ENCODE measurements at regions not wholly inside any gene's neighbourhood (a gene's known extent, or its start where the extent isn't known, plus 50 kb on each side); places are given as distances from the start of the nearest gene placed in this dataset.

DNA sequence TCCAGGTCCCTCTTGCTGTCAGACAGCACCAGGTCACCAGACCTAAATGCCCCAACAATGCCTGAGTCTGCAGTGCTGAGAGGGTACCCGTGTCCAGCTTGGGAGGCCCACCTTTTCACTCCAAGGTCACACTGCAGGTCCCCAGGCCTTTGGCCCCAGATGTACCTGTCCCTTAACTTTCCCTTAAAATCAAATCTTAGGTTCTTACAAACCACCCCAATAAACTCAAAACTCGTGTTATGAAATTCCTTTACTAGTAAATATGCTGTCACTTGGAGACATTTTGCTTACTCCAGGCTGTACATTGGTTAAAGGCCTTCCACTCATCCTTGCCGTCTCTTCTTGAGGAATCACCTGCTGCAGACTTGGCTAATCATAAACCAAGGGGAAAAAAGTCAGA, 165.7 kb upstream of the RREB1 start:
- no peak for TF ChIP-seq SIN3A (IDR thresholded peaks at IDR 0.05; ENCODE audit: borderline replicate concordance, insufficient read depth, low read length)
- TF ChIP-seq FOXP2 (optimal IDR thresholded peaks at IDR 0.05; ENCODE audit: borderline replicate concordance, extremely low read depth, extremely low read length, insufficient read depth), result no peak
- TF ChIP-seq, protein P1, sequence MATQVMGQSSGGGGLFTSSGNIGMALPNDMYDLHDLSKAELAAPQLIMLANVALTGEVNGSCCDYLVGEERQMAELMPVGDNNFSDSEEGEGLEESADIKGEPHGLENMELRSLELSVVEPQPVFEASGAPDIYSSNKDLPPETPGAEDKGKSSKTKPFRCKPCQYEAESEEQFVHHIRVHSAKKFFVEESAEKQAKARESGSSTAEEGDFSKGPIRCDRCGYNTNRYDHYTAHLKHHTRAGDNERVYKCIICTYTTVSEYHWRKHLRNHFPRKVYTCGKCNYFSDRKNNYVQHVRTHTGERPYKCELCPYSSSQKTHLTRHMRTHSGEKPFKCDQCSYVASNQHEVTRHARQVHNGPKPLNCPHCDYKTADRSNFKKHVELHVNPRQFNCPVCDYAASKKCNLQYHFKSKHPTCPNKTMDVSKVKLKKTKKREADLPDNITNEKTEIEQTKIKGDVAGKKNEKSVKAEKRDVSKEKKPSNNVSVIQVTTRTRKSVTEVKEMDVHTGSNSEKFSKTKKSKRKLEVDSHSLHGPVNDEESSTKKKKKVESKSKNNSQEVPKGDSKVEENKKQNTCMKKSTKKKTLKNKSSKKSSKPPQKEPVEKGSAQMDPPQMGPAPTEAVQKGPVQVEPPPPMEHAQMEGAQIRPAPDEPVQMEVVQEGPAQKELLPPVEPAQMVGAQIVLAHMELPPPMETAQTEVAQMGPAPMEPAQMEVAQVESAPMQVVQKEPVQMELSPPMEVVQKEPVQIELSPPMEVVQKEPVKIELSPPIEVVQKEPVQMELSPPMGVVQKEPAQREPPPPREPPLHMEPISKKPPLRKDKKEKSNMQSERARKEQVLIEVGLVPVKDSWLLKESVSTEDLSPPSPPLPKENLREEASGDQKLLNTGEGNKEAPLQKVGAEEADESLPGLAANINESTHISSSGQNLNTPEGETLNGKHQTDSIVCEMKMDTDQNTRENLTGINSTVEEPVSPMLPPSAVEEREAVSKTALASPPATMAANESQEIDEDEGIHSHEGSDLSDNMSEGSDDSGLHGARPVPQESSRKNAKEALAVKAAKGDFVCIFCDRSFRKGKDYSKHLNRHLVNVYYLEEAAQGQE (IDR thresholded peaks at IDR 0.05; ENCODE audit: insufficient read depth in 1 of 2, low read depth in 2 of 2, low read length in 2 of 2), result no peak
- no peak for TF ChIP-seq TAF1 (IDR thresholded peaks at IDR 0.05; ENCODE audit: borderline replicate concordance, insufficient read depth, low read length)
- no peak for TF ChIP-seq POLR2AphosphoS5 (IDR thresholded peaks at IDR 0.05; ENCODE audit: low read depth, low read length)

DNA sequence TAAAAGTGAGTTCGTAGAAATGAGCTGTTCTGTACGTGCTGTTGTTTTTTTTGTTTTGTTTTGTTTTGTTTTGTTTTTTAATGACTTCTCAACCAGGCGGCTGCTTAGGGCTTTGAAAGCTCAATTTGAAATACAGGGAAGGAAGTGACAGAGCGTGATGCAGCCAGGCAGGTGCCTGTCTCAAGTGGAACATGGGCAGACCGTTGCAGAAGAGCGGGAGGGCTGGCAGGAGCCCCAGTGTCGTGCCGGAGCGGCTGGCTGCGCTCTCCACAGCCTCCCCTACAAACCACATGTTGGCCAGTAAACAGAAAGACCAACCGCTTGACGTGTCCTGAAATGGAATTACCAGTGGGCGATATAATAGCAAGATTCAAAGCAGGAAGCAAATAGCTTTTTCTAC, 164.9 kb upstream of the RREB1 start:
- TF ChIP-seq, protein P1 (IDR thresholded peaks at IDR 0.05; ENCODE audit: insufficient read depth in 1 of 2, low read depth in 2 of 2, low read length in 2 of 2), result no peak
- no peak for TF ChIP-seq SIN3A (IDR thresholded peaks at IDR 0.05; ENCODE audit: borderline replicate concordance, insufficient read depth, low read length)
- TF ChIP-seq FOXP2 (optimal IDR thresholded peaks at IDR 0.05; ENCODE audit: borderline replicate concordance, extremely low read depth, extremely low read length, insufficient read depth), result no peak
- TF ChIP-seq POLR2AphosphoS5 (IDR thresholded peaks at IDR 0.05; ENCODE audit: low read depth, low read length), result no peak
- TF ChIP-seq TAF1 (IDR thresholded peaks at IDR 0.05; ENCODE audit: borderline replicate concordance, insufficient read depth, low read length), result no peak

DNA sequence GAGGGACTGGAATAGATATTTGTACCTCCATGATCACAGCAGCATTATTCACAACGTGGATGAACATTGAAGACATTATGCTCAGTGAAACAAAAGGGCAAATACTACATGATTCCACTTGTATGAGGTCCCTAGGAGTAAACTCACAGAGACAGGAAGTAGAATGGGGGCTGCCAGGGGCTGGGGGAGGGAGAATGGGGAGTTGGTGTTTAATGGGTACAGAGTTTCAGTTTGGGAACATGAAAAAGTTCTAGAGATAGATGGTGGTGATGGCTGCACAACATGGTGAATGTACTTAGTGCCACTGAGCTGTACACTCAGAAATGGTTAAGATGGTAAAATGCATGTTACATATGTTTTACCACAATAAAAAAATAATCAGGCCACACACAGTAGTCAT, 164.3 kb upstream of the RREB1 start:
- TF ChIP-seq FOXP2 (optimal IDR thresholded peaks at IDR 0.05; ENCODE audit: borderline replicate concordance, extremely low read depth, extremely low read length, insufficient read depth), result no peak

DNA sequence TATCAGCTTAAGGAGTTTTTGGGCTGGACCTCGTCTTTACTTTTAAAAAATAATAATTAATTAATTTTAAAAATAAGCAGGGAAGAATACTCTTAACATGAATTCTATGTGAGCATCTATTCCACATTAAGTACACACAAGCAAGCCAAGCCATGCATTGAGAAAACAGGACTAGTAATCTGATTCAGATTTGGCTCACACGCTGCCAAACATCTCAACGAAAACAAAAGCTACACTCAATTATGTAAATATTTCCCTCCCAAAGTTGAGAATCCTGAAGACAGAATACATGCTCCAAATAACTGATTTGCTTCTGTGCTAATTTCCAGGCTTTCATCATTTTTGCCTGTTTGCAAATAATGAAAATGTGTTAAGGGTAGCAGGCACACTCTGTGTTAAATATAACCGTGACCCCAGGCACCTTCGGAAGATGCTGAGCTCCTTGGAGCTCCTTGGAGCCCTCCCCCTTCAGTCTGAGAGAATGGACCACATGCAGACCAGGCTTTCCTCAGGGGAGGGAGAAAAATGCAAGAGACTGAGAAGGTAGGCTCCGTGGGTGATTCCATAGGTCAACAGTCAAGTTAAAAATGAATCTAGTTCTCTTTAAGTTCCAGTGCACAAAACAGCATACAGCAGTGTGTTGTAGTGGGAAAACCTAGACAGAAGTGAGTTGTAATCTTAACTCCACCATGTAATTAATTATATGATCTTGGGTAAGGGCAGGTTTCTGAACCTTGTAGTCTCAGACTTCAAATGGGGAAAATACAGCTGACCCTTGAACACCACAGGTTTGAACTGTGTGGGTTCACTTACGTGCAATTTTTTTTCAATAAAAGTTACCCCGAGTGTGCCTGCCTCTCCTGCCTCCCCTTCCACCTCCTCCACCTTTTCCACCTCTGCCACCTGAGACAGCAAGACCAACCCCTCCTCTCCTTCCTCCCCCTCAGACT, 161.3 kb upstream of the RREB1 start:
- TF ChIP-seq TAF1 (IDR thresholded peaks at IDR 0.05; ENCODE audit: borderline replicate concordance, insufficient read depth, low read length), result no peak
- TF ChIP-seq FOXP2 (optimal IDR thresholded peaks at IDR 0.05; ENCODE audit: borderline replicate concordance, extremely low read depth, extremely low read length, insufficient read depth), result no peak
- TF ChIP-seq SIN3A (IDR thresholded peaks at IDR 0.05; ENCODE audit: borderline replicate concordance, insufficient read depth, low read length), result no peak
- no peak for TF ChIP-seq POLR2AphosphoS5 (IDR thresholded peaks at IDR 0.05; ENCODE audit: low read depth, low read length)
- TF ChIP-seq, protein P1 (IDR thresholded peaks at IDR 0.05; ENCODE audit: insufficient read depth in 1 of 2, low read depth in 2 of 2, low read length in 2 of 2), result no peak

DNA sequence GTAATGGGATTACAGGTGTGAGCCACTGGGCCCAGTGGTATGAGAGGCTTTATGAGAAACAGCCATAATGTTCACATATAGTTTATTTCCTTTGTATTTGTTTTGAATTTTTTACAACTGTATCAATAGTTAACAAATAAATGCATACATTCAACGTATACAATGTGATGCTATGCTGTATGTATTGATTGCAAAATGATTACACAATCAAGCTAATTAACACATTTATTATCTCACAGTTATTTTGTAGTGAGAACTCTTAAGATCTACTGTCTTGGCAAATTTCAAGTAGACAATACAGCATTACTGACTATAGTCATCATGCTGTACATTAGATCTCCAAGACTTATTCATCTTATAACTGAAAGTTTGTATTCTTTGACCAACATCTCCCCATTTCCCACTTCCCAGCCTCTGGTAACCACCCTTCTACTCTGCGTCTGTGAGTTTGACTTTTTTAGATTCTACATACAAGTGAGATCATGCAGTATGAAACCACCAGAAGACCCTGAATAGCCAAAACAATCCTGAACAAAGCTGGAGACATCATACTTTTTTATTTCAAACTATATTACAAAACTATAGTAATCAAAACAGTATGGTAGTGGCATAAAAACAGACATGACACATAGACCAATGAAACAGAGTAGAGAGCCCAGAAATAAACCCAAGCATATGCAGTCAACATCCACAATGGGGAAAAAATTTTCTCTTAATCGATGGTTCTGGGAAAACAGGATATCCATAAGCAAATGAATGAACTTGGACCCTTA, 157.2 kb upstream of the RREB1 start:
- TF ChIP-seq, protein P1 (IDR thresholded peaks at IDR 0.05; ENCODE audit: insufficient read depth in 1 of 2, low read depth in 2 of 2, low read length in 2 of 2), result no peak
- TF ChIP-seq FOXP2 (optimal IDR thresholded peaks at IDR 0.05; ENCODE audit: borderline replicate concordance, extremely low read depth, extremely low read length, insufficient read depth) (no peak), TAF1 (IDR thresholded peaks at IDR 0.05; ENCODE audit: borderline replicate concordance, insufficient read depth, low read length) (no peak), POLR2AphosphoS5 (IDR thresholded peaks at IDR 0.05; ENCODE audit: low read depth, low read length) (no peak), SIN3A (IDR thresholded peaks at IDR 0.05; ENCODE audit: borderline replicate concordance, insufficient read depth, low read length) (no peak)
